SIG-M5 treated with dmso at 0.1 percent for 504 hours (cell line): ENCODE measurements at regions not wholly inside any gene's neighbourhood (a gene's known extent, or its start where the extent isn't known, plus 50 kb on each side); places are given as distances from the start of the nearest gene placed in this dataset.

Source experiments
- DNase-seq: peaks from one replicate; lab custom pipeline; 2025; ENCODE audit not compliant: unreplicated experiment; lab: John Stamatoyannopoulos, UW

- DNase-seq: no peak
Measured at GRCh38 chr15:98187549-98187948, 227.0 kb downstream of the ARRDC4 start.

- DNase-seq: no peak
Measured at GRCh38 chr15:98190914-98191313, 230.4 kb downstream of the ARRDC4 start.

DNA sequence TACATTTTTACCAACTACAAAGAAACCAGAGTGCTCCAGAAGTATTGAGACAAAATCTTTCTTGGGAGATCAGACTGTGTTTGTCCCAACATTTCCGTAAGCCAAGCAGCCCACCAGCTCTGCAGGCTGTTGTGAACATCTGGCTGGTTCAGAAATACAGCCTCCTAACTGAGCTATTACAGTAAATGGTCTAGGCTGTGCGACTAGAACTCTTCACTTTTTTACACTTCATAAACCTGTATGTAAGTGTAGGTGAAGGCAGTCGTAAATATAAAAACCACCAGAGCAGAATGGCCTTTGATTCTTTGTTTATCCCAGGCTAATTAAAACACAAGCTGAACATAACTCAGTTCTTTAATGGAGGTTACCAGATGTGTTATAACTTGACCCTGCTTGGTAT, 235.3 kb downstream of the ARRDC4 start:
- no peak for DNase-seq

GRCh38 chr15:98196371-98196770, 235.9 kb downstream of the ARRDC4 start:
- no peak for DNase-seq

GRCh38 chr15:98202256-98202655, 241.8 kb downstream of the ARRDC4 start:
- DNase-seq: no peak

DNA sequence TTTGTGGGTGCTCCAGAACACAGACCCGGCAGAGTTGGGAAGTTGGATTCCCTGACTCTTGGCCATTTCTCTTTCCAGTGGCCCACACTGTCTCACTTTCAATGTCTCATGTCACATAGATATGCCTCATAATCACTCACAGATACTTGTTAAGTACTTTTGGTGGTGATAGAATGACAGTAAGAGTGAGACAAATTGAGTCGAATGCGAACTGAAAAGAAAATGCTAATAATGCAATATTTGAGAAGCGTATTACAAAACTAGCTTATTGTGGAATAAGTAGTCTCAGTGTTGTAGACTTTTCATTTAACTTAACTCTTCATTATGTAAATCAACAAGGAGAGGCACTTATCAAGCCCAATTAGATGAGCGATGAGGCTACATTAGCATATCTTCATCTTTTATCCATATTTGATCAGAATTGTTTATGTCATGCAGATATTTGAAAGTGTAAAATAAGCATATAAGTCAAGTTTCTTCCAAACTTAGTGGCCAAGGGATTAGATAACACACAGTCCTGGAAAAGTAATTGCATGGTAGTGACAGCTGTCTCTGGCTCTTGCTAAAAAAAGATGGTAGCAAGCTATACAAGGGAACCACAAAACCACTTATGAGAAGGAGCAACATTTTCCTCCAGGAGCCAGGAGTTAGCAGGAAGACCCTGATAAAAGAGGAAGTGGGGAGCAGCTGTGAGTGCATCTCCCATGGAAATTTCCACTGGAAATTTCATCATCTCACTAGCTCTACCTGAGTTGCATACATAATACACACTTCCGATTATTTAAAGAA, 243.6 kb downstream of the ARRDC4 start:
- DNase-seq: no peak

DNA sequence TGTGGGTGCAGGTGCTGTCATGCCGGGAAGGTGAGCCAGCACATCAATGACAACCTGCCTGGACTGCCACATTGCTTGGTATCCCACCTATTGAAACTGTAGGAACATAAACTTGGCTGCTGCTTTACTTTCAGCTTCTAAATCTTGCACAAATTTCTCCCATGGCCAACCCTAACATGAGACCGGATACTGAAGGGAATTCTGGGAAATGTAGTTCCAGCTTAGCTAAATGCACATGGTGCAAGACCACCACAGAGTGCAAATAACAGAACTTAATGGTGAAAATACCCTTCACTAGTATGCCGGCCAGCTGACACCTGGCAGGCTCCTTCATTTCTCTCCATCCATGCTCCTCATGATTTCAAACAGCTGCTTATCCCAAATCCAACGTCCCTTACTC, 247.4 kb downstream of the ARRDC4 start:
- no peak for DNase-seq

GRCh38 chr15:98213346-98213979, 253.0 kb downstream of the ARRDC4 start:
- DNase-seq: no peak

DNA sequence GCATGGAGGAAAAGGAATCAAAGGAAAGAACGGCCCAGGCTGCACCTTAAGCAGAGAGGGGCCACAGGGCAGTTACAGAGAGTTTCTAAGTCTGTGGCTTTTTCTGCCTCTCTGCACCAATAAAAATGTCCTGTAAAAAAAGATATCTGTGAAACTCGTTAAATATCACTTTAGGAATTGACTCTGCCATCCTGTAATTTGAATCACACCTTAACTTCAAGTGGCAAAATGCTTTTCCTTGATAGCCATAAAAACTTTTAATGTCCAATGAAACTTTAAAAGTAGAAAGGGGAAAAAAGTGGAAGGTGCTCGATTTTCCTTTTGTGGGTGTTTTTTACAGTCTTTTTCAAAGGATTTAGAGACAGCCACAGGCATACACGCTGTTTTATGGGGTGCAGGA, 255.7 kb downstream of the ARRDC4 start:
- no peak for DNase-seq

DNA sequence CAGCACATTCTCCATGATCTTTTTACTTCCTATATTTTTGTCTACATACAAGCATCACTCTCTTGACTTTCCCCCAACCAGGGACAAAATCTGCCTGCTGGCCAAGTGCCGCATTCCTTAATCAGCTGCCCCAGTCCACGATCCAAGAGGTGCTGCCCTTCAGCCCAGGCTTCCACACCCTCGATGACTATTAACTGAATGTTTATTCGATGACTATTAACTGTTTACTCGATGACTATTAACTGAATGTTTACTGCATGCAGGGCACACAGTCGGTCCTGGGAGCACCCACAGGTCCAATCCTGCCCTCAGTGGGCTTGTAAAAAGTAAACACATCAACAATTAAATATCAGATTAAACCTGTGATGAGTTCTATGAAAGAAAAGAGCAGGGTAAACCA, 256.9 kb downstream of the ARRDC4 start:
- DNase-seq: no peak

DNA sequence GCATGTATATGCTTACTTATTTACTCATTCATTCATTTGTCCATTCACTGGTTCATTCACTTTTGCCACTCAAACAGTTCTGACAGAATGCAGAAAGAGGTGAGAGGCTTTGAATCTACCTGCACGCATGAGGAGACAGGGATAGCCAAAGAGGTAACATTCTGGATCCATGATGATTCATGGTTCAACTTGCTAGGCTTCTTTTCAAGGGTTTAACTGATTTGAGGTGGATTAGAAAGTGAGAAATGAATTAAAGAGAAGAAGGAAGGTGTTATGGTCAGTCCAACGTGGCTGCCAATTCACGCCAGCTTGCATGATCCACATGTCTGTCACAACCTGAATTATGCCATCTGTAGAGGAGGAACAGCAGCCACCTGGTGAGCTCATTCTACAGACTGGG, 260.6 kb downstream of the ARRDC4 start:
- no peak for DNase-seq

DNA sequence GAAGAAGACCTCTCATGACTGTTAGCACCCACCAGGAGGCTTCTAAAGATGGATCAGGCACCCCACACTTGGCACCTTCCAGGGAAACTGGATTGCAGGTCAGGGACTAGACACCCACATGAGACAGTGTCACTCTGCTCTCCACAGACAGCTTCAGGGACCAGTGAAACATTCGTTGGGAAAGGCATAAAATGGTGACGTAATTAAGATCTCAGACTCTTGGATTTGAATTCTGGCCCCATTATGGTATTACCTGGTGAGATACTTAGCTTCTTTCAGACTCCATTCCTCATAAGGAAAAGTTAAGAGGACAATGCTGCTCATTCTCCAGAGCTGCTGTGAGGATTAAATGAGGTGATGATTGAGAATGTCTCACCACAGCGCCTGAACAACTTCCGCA, 261.1 kb downstream of the ARRDC4 start:
- no peak for DNase-seq

DNA sequence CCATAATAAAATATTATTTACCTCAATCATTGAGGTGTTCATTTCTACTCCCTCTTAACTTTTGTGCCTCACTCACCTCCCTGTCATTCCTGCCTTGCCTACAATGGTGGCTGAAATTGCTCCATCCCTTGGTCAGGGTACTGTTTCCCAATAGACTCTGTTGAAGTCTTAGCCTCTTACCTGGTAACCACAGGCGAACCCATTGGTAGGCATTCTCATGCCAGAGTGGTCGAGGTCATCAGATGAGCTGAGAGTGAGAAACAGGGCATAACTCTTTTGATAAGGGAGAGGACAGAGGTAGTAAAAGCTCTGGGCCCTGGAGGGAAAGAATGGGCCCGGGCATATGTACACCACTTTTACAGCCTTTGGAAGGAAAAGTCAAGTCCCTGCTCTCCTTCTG, 265.6 kb downstream of the ARRDC4 start:
- no peak for DNase-seq

GRCh38 chr15:98226578-98226977, 266.1 kb downstream of the ARRDC4 start:
- DNase-seq: no peak

DNA sequence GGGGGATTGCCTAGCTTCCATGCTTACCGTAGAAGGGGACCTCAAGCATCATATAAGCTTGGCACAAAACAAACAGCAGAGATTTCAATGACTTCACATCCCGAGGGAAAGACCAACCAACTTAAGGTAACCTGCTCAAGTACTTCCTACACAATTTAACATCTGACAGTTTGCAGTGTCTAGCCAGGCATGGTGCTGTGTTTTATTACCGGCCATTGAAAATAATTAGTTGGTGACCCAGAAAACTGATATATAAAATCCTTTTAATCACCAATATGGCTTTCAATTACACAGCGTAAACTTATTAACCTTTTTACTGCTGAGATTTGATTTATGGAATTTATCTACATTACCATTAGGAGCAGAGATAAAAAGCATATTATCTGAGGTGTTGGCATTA, 268.3 kb downstream of the ARRDC4 start:
- DNase-seq: no peak

GRCh38 chr15:98230975-98231374, 270.5 kb downstream of the ARRDC4 start:
- no peak for DNase-seq

DNA sequence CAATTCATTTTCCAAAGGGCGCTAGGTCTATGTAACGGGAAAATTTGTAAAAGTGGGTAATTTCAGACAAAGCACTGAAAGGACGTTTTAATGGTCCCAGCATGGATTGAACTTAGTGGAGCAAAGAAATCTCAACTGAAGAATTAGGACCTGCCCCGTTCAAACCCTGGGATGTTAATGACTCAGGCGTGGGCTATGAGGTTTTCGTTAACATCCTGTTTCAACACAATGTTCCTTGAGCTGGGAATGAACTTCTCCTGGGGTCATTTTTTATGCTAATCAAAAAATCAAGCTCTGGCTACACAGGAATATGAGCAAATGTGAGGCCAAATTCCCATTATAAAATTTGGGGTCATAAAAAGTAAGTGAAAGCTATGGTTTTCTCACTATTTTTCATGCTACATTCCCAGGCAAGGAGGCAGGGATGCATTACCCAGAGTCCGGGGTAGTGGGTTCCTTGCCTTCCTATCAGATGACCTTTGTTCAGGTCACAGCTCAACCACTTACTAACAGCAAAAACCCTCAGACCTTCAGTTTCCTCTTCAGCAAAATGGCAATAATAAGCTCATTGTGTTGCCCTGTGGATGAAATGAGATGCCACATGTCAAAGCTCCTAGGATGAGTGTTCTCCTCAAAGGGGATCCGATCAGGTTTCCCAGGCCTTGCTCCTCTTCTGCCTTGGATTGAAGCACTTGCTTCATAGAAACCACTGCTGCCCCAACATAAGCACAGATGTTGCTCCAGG, 271.4 kb downstream of the ARRDC4 start:
- no peak for DNase-seq

GRCh38 chr15:98232761-98233160, 272.3 kb downstream of the ARRDC4 start:
- no peak for DNase-seq

GRCh38 chr15:98233873-98234272, 273.4 kb downstream of the ARRDC4 start:
- DNase-seq: no peak

- DNase-seq: no peak
Measured at GRCh38 chr15:98240303-98240702, 279.8 kb downstream of the ARRDC4 start.

DNA sequence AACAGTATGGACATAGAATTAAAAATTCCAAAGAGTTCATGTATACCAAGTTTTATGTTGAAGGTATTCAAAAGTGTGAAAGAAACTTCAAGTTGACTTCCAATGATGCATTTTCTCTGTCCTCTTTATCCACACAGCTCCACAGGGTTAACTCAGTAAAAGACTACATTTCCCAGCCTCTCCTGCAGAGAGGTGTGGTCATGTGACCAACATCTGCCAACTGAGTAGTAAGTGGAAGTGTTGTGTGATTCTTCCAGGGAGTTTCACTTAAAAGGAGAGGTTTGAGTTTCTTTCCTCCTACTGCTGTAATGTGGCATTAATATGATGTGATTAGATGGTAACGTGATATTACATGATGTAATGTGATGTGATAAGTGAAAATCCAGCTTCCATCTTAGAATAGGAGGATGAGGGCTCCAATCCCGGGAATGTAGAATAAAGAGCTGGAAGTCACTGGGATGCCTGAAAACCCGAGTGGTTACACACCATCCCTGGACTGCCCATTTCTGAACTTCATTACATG, 280.6 kb downstream of the ARRDC4 start:
- no peak for DNase-seq

- no peak for DNase-seq
Measured at GRCh38 chr15:98257290-98257689, 296.8 kb downstream of the ARRDC4 start.
